Right ventricle myocardium superior (tissue), 1 donor: ENCODE measurements at regions not wholly inside any gene's neighbourhood (a gene's known extent, or its start where the extent isn't known, plus 50 kb on each side); places are given as distances from the start of the nearest gene placed in this dataset.
"Not testable (repeated sequence)": the region's sequence is repeated elsewhere in the genome, so short reads cannot be mapped to it uniquely, and the experiment has no call there.

Source experiments
- ATAC-seq: fragments of 200-7000 bp; cut with Tn5 transposase; one replicate; pipeline ENCODE4 v1.9.1; 2020; ENCODE audit warnings: mild to moderate bottlenecking; ENCODE audit not compliant: poor library complexity
- DNase-seq: peaks from one replicate; pipeline ENCODE4 v3.0.0-alpha.2; 2020
- intact Hi-C: fragments of 100-400 bp; cut with DNase I; formaldehyde crosslinking; loops from one replicate; pipeline ENCODE4 v1.11.2; 2022
- donor health status: DM: no; HTN: yes; CAD: no; lungs with severe emphysema.

DNA sequence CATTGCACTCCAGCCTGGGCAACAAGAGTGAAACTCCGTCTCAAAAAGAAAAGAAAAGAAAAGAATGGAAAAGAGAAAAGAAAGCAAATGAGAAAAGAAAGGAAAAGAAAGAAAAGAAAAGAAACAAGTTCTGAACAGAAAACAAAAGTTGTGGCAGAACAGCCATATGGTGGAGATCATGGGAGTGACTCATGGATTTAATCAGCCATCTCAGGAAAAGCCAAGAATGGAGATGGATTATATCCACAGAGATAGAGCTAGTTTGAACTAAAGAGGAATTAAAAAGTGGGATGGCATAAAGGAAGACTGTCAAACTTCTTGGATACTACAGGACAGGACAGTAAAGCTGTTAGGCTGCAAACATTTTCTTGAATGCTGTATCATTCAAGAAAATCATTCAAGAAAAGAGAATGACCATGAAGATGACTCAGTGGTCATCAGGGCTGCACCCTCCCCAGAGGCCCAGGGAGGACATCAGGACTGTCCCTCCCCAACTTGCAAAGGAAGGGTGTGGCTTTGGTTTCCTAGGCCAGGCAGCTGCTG, 120.6 kb downstream of the USP22 start:
- ATAC-seq, result peak; percentile 68
- intact Hi-C loops, result no loop called here
- peak; percentile 54 for DNase-seq

DNA sequence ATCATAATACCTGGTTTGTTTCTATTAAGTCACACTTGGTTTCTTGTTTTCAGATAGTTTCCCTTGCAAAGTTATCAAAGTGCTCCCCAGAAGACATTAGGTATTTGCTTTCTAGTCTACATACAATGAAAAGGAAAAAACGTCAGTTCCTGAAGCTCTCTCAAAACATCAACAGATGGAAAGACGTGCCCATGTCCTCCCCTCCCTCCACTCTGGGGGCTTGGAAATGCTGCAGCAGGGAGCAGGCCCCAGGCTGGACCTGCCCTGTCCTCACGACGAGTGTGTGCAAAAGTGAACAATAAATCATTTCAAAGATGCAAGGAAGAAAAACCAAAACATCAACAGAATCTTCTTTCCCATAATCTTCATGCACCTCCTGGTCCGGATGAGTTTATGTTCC, 118.5 kb downstream of the USP22 start:
- no peak for ATAC-seq
- intact Hi-C loops, result no loop called here
- no peak for DNase-seq

GRCh38 chr17:20925091-20925490, 117.7 kb downstream of the USP22 start:
- ATAC-seq, result no peak
- intact Hi-C loops, result no loop called here
- DNase-seq, result no peak

GRCh38 chr17:20925954-20926353, 116.9 kb downstream of the USP22 start:
- ATAC-seq (no peak), DNase-seq (no peak)
- intact Hi-C loops, result no loop called here

- ATAC-seq, result no peak
- DNase-seq, result no peak
- intact Hi-C loops, result no loop called here
These were observed 116.3 kb downstream of the USP22 start for GRCh38 chr17:20926532-20926931.

DNA sequence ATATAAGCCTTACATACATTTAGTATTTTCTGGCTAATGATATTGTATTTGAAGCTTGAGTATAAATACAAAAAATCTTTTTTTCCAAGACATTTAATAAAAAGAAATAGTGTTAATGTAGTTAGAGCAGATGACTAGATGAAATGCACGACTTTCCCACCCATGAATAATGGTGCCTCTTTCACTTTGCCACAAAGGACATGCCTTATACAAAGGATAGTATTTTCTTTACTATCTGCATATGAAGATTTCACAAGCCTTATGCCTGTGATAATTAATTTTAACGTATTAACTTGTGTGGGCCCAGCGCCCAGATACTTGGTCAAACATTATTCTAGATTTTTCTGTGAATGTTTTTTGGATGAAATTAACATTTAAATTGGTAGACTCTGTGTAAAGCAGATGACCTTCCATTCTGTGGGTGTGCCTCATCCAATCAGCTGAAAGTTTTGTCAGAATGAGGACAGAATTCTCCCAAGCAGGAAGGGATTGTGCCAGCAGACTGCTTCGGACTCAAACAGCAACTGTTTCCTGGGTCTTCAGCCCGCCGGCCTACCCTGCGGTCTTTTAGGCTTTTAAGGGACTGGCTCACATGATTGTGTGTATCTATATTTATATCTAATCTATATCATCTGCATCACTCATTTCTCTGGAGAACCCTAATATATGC, 115.4 kb downstream of the USP22 start:
- DNase-seq (peak; percentile 46), ATAC-seq (no peak)
- intact Hi-C loops, result no loop called here

GRCh38 chr17:20929334-20929733, 113.5 kb downstream of the USP22 start:
- ATAC-seq, result no peak
- no peak for DNase-seq
- intact Hi-C loops, result no loop called here

DNA sequence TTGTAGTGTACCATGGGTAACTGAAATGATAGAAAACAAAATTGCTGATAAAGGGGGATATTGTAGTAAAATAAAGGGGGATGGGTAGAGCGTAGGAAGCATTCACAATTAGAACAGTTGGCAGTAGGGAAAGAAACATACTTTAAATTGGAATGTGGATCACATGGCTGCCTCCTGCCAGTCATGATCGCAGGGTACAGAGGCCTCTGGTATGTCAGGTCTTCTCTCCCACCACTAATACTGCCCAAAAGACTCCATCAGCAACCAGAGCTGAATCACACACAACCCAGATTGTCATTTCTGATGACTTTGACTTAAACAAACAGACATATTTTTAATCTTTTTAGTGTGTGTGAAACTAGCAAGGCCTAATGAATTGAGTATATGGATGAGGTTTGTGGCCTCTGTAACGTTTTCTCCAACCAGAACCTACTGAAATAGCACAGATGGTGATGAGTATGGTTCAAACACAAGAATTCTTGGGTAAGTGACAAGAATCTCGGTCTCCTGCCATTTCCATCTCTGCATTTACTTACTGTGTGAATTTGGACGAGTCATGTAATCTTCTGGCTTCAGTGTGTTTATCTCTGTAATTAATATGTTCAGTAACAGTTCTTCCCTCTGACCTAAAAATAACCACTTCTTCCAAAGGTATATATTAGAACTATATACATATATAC, 112.6 kb downstream of the USP22 start:
- no peak for DNase-seq
- intact Hi-C loops, result no loop called here
- ATAC-seq, result no peak

GRCh38 chr17:20933040-20933439, 109.8 kb downstream of the USP22 start:
- intact Hi-C loops, ATAC-seq: not testable (repeated sequence)

DNA sequence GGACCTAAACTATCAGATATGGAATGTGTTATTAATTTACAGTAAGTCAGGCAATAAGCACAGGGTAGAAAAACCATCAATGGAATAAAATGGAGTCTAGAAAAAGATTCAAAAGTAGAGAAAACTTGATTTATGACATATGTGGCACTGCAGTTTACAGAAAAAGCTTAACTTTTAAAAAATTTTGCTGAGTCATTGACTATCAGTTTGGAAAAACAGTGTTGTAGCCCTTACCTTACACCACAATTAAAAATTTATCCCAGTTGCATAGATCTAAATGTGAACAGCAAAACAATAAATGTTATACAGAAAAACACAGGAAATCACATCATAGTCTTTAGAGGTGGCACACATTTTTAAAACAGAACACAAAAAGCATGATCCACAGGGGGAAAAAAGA, 108.5 kb downstream of the USP22 start:
- DNase-seq (no peak), ATAC-seq (no peak)
- intact Hi-C loops, result no loop called here

More at GRCh38 chr17:20933040-20933439, 109.8 kb downstream of the USP22 start:
- DNase-seq, result not testable (repeated sequence)

DNA sequence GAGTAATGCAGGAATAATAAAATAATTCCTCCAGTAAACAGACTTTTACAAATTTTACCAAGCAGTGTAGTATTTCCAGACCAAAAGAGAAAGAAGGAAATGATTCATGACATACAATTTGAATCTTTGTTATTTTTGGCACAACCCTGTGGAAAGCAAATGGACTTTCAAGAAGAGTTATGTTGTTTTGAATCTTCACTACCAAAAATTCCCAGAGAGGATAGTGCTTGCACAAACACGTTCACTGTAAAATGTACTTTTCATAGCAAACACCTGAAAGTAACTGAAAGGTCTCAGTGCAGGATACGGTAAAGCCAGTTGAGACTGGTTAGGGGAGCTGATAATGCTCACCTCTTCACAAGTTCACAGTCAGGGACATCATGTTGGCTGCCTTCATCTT, 107.1 kb downstream of the USP22 start:
- DNase-seq (no peak), ATAC-seq (peak; percentile 64)
- intact Hi-C loops, result no loop called here

DNA sequence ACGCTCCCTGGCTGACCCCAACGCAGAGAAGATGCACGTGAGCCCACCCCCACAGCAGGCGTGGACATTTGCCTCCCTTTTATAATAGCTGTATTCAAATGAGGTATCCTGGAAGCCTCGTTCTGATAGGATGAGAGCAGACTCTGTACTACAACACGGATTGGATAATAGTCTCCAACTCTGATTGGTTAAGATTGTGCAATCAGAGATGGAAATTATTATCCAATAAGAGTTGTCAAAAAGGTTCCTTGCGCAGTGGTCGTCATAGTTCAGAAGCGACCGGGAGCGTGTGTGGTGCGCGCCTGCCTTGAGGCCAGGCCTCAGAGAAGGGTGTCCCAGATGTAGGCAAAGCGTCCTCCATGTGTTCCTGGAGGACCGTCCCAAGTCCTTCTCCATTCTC, 104.6 kb downstream of the USP22 start:
- ATAC-seq (no peak), DNase-seq (no peak)
- intact Hi-C loops, result no loop called here

DNA sequence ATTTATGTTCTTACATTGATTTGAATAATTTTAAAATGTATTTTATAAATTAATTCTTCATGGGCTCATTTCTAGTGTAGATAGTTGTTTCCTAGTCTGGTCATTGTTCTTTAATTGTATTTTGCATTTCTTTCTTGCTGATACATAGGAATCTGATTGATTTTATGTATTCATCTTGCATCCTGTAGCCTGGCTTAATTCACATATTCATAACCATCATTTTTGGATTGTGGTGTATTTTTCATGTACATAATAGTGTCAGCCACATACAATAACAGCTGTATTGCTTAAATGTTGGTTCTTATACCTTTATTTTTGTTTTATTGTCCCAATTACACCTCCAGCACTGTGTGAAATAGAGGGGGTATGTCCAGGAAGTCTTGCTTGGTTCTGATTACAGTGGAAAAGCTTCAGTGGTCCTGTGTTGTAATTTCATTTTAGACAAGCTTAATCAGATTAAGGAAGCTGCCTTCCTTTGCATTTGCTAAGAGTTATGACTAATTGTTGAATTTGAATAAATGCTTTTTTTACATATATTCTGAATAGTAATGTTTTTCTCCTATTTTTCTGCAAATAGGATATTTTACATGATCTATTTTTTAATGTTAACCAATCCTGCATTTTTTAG, 103.7 kb downstream of the USP22 start:
- no peak for DNase-seq
- intact Hi-C loops, result no loop called here
- ATAC-seq, result no peak

DNA sequence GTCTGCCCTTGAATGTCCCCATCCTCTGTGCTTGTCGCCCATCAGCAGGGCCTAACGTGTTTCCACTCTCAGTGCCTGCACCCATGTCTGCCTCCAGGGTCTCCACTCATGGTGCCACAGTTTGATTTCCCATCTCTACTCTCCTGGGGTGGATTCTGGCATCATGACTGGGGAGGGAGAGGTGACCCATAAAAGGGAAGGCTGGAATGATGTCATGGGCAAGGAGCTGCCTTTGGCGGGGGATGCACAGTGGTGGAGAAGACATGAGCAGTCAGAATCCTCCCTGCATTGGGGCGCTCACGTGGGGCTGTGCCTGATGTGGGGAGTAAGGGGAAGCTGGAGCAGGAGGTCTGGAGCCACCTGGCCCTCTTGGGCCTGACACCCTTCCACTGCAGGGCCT, 100.9 kb downstream of the USP22 start:
- no peak for DNase-seq
- intact Hi-C loops, result no loop called here
- no peak for ATAC-seq

- DNase-seq (no peak), ATAC-seq (peak; percentile 58)
- intact Hi-C loops, result no loop called here
These were observed 98.6 kb downstream of the USP22 start for GRCh38 chr17:20944014-20944865.

DNA sequence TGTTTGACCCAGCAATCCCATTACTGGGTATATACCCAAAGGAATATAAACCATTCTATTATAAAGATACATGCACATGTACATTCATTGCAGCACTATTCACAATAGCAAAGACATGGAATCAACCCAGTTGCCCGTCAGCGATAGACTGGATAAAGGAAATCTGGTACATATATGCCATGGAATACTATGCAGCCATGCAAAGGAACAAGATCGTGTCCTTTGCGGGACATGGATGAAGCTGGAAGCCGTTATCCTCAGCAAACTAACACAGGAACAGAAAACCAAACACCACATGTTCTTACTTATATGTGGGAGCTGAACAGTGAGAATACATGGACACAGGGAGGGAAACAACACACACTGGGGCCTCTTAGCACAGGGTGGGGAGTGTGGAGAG, 95.1 kb downstream of the USP22 start:
- ATAC-seq, intact Hi-C loops, DNase-seq: not testable (repeated sequence)

GRCh38 chr17:20948984-20949777, 93.6 kb downstream of the USP22 start:
- ATAC-seq (no peak), DNase-seq (no peak)
- intact Hi-C loops, result no loop called here
